ENCODE measurements at regions not wholly inside any gene's neighbourhood (a gene's known extent, or its start where the extent isn't known, plus 50 kb on each side); places are given as distances from the start of the nearest gene placed in this dataset.

DNA sequence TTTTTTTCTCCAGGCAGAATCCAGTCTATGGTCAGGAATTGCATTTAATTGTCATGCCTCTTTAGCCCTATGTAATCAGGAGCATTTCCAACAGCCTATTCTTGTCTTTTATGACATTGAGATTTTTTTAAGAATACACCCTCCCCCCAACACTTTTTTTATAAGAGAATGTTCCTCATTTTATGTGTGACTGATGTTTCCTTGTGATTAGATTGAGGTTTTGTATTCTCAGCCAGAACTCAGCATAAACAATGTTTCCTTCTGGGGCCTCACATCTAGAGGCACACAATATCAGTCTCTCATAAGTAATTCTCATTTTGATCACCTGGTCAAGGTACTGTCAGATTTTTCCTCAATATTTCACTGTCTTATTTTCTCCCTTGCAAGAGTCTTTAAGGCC is 193.4 kb upstream of the PDE1C start:
- TF ChIP-seq, protein P1, sequence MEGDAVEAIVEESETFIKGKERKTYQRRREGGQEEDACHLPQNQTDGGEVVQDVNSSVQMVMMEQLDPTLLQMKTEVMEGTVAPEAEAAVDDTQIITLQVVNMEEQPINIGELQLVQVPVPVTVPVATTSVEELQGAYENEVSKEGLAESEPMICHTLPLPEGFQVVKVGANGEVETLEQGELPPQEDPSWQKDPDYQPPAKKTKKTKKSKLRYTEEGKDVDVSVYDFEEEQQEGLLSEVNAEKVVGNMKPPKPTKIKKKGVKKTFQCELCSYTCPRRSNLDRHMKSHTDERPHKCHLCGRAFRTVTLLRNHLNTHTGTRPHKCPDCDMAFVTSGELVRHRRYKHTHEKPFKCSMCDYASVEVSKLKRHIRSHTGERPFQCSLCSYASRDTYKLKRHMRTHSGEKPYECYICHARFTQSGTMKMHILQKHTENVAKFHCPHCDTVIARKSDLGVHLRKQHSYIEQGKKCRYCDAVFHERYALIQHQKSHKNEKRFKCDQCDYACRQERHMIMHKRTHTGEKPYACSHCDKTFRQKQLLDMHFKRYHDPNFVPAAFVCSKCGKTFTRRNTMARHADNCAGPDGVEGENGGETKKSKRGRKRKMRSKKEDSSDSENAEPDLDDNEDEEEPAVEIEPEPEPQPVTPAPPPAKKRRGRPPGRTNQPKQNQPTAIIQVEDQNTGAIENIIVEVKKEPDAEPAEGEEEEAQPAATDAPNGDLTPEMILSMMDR (conservative IDR thresholded peaks at IDR 0.05): no peak
- no peak for TF ChIP-seq EZH2 (IDR thresholded peaks at IDR 0.05; ENCODE audit: low read depth)
